Upper lobe of left lung (tissue), 6 donors: ENCODE measurements at regions not wholly inside any gene's neighbourhood (a gene's known extent, or its start where the extent isn't known, plus 50 kb on each side); places are given as distances from the start of the nearest gene placed in this dataset.

Experiments
- ATAC-seq, 2 donors: fragments of 200-7000 bp; cut with Tn5 transposase; one replicate each; pipeline ENCODE4 v1.9.1; 2022; ENCODE audit warnings: mild to moderate bottlenecking in 2 of 2, moderate library complexity in 2 of 2; ENCODE audit not compliant: low FRiP score in 2 of 2
- DNase-seq, 2 donors: peaks; one replicate each; pipeline ENCODE4 v3.0.0-alpha.2; 2019 to 2020
- H3K27ac ChIP-seq, 4 donors: fragments of 200-600 bp; sonication (generic); one replicate each; pipeline ENCODE4 v1.5.1; 2016 to 2019
- H3K27me3 ChIP-seq, 4 donors: fragments of 200-600 bp; sonication (generic); one replicate each; pipeline ENCODE4 v1.5.1; 2017 to 2019
- H3K36me3 ChIP-seq, 4 donors: fragments of 200-600 bp; sonication (generic); one replicate each; pipeline ENCODE4 v1.5.1; 2016 to 2019
- H3K4me1 ChIP-seq, 4 donors: fragments of 200-600 bp; sonication (generic); one replicate each; pipeline ENCODE4 v1.5.1; 2018 to 2019
- H3K4me3 ChIP-seq, 4 donors: fragments of 200-600 bp; sonication (generic); one replicate each; pipeline ENCODE4 v1.5.1; 2017 to 2019; ENCODE audit warnings: mild to moderate bottlenecking in 2 of 4, moderate library complexity in 1 of 4
- H3K9me3 ChIP-seq, 4 donors: fragments of 200-600 bp; sonication (generic); one replicate each; pipeline ENCODE4 v1.5.1; 2018 to 2019
- EP300 ChIP-seq, 4 donors: sonication (generic); formaldehyde crosslinking; IDR thresholded peaks; one replicate each; pipeline ENCODE4 v1.5.1; 2017; ENCODE audit warnings: antibody characterized with exemption in 4 of 4, control low read depth in 2 of 4
- POLR2A ChIP-seq, 4 donors: fragments of 450-650 bp; IDR thresholded peaks; one replicate each; pipeline ENCODE4 v1.5.1; 2016 to 2017; ENCODE audit warnings: antibody characterized with exemption in 4 of 4, mild to moderate bottlenecking in 2 of 4
- POLR2AphosphoS5 ChIP-seq, 2 donors: sonication (generic); formaldehyde crosslinking; IDR thresholded peaks; one replicate each; pipeline ENCODE4 v1.5.1; 2017; ENCODE audit warnings: antibody characterized with exemption in 2 of 2
- WGBS, 2 donors: methylation state at CpG; one replicate each; pipeline ENCODE4 v1.1.5; 2017 to 2018; 5-methylcytosine and 5-hydroxymethylcytosine counted together
- TF ChIP-seq, protein P1 (sequence below), 6 experiments: fragments of 450-650 bp in 4 of 6; fragments of 200-600 bp in 2 of 6; sonication (generic) in 2 of 6; IDR thresholded peaks; one replicate each; pipeline ENCODE4 v1.5.1; 2016 to 2019; ENCODE audit warnings: antibody characterized with exemption in 6 of 6
- donor health status: DM: no; HTN: no; CAD: no; lungs with moderate emphysema.
- donor health status: DM: no; HTN: yes; CAD: no; lungs with severe emphysema.

DNA sequence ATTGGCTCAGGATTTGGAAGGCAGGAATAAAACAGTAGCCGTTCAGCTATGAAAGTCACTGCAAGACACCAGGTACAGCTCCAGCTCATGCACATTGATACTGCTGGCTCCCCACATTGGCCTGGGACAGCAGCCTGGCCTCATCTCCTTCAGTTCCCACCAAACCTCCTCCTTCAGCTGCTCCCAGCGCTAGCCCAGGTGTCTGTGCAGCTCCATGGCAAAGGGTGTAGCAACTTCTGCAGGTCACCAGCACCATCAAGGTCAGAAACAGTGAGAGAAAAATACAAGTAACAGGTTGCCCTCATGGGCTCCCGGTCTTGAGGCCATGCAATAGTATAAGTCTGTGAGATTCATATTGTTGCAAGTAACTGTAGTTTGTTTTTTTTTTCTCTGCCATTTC, 216.7 kb upstream of the CTAGE1 start:
- H3K27me3 ChIP-seq = no peaks in the 10 kb centered on the region
- H3K4me1 ChIP-seq = no peaks in the 10 kb centered on the region
- no peak for ATAC-seq
- H3K36me3 ChIP-seq = no peaks in the 10 kb centered on the region
- H3K27ac ChIP-seq = no peak overlapping the region
- TF ChIP-seq, protein P1, sequence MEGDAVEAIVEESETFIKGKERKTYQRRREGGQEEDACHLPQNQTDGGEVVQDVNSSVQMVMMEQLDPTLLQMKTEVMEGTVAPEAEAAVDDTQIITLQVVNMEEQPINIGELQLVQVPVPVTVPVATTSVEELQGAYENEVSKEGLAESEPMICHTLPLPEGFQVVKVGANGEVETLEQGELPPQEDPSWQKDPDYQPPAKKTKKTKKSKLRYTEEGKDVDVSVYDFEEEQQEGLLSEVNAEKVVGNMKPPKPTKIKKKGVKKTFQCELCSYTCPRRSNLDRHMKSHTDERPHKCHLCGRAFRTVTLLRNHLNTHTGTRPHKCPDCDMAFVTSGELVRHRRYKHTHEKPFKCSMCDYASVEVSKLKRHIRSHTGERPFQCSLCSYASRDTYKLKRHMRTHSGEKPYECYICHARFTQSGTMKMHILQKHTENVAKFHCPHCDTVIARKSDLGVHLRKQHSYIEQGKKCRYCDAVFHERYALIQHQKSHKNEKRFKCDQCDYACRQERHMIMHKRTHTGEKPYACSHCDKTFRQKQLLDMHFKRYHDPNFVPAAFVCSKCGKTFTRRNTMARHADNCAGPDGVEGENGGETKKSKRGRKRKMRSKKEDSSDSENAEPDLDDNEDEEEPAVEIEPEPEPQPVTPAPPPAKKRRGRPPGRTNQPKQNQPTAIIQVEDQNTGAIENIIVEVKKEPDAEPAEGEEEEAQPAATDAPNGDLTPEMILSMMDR (IDR thresholded peaks at IDR 0.05) = no peak
- TF ChIP-seq EP300 (IDR thresholded peaks at IDR 0.05) (no peak), POLR2AphosphoS5 (IDR thresholded peaks at IDR 0.05) (no peak), POLR2A (IDR thresholded peaks at IDR 0.05) (no peak)
- H3K9me3 ChIP-seq = no peaks in the 10 kb centered on the region
- 82 to 91% methylated on average over 3 of the region's 3 CpGs for WGBS, 2 donors
- no peak for DNase-seq
- H3K4me3 ChIP-seq = no peak overlapping the region

DNA sequence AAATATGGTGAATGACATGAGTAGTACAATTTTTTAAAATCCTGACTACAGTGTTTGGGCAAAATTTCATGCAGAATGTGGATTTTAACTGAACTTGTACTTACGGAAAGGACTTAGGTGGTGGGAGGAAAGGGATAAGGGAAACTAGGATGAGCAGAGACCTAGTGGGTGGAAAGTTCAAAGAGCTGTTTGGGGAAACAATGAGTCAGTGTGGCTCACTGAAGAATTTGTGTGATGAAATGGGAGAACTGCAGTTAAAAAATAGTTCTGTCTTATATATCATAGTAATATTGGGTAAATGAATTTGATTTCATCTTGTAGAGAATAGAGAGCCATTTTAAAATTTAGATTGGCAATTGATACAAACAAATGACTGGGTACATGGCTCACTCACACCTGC, 220.1 kb upstream of the CTAGE1 start:
- Histone ChIP-seq H3K4me3 (no peak overlapping the region), H3K4me1 (no peaks in the 10 kb centered on the region), H3K36me3 (no peaks in the 10 kb centered on the region), H3K27ac (no peak overlapping the region), H3K9me3 (no peaks in the 10 kb centered on the region), H3K27me3 (no peaks in the 10 kb centered on the region)
- 81 to 97% methylated on average over 1 of the region's 1 CpG for WGBS, 2 donors
- DNase-seq = no peak
- peak in 1 of 2 donors; percentile 39 for ATAC-seq
- no peak for TF ChIP-seq POLR2AphosphoS5 (IDR thresholded peaks at IDR 0.05)
- TF ChIP-seq, protein P1 (IDR thresholded peaks at IDR 0.05) = no peak
- TF ChIP-seq POLR2A (IDR thresholded peaks at IDR 0.05) = no peak
- TF ChIP-seq EP300 (IDR thresholded peaks at IDR 0.05) = no peak

DNA sequence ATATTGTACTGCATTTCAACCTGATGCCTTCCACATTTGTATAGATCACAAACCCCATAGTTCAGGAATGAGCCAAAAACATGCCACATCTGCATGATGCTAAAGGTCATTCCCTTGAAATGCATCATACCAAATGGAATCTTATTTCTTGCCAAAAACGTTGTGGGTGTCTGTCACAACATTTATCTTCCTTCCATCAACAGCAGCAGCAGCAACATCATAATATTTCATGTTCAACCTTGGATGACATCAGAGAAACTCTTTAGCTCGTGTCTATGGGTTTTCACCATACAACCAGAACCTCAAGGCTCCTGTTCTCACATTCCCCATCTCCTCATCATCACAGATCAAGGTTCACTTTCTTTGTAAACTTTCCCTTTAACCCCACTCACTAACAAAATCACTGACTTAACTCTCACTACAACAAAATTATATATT, 221.3 kb upstream of the CTAGE1 start:
- TF ChIP-seq POLR2AphosphoS5 (IDR thresholded peaks at IDR 0.05) (no peak), EP300 (IDR thresholded peaks at IDR 0.05) (no peak)
- TF ChIP-seq, protein P1 (IDR thresholded peaks at IDR 0.05) = no peak
- no peak overlapping the region for H3K4me3 ChIP-seq
- WGBS, 2 donors = 36 to 50% methylated on average over 2 of the region's 2 CpGs
- no peaks in the 10 kb centered on the region for H3K36me3 ChIP-seq
- H3K9me3 ChIP-seq = no peaks in the 10 kb centered on the region
- no peaks in the 10 kb centered on the region for H3K4me1 ChIP-seq
- H3K27me3 ChIP-seq = no peaks in the 10 kb centered on the region
- ATAC-seq (no peak), DNase-seq (no peak)
- H3K27ac ChIP-seq = no peak overlapping the region

DNA sequence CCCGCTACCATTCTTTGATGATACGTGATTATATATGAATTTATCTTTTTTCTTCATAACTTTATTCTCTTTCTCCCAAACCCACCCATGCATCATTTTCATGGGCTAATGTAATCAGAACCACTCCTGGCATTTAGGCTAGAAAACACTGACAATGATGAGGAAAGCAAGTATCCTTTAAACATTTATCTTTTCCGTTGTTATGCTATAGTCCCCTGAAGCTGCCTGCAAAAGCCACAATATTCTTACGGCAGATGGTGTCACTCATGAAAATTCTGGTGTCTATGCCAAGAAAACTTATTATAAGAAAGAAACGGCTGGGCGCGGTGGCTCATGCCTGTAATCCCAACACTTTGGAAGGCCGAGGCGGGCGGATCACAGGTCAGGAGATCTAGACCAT, 221.8 kb upstream of the CTAGE1 start:
- Histone ChIP-seq H3K27me3 (no peaks in the 10 kb centered on the region), H3K4me3 (no peak overlapping the region), H3K27ac (no peak overlapping the region), H3K9me3 (no peaks in the 10 kb centered on the region), H3K4me1 (no peaks in the 10 kb centered on the region), H3K36me3 (no peaks in the 10 kb centered on the region)
- no peak for DNase-seq
- 82 to 83% methylated on average over 10 of the region's 10 CpGs for WGBS, 2 donors
- no peak for ATAC-seq
- TF ChIP-seq POLR2AphosphoS5 (IDR thresholded peaks at IDR 0.05) (no peak), EP300 (IDR thresholded peaks at IDR 0.05) (no peak), POLR2A (IDR thresholded peaks at IDR 0.05) (no peak)
- TF ChIP-seq, protein P1 (IDR thresholded peaks at IDR 0.05) = no peak

DNA sequence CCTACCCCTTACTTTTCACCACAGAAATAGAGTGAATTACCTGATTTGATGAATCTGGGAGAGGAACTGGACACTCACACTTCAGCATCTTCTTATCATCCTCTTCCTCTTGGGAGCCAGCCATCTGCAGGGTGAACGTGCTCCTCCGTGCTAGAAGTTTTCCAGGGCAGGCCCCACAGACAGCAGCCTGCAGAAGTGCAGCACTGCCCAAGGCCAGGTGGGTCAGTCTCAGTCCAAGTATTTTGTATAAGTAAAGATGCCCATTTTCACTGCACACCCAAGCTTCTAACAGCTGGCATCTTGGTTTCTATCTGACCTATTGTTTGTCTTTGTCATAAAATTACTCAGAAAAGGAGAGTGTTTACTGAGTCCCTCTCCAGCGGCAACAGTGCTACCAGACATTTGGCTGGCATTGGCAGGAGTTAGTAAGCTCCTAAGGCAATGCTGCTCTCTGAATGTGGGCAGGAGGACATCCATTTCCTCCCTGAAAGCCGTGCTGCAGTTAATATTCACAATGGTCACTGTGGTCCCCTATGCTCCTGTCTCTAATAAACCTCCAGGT, 222.6 kb upstream of the CTAGE1 start:
- 71 to 75% methylated on average over 3 to 4 of the region's 4 CpGs for WGBS, 2 donors
- Histone ChIP-seq H3K27me3 (no peaks in the 10 kb centered on the region), H3K4me3 (no peak overlapping the region), H3K4me1 (no peaks in the 10 kb centered on the region), H3K9me3 (no peaks in the 10 kb centered on the region), H3K36me3 (no peaks in the 10 kb centered on the region), H3K27ac (no peak overlapping the region)
- TF ChIP-seq EP300 (IDR thresholded peaks at IDR 0.05) (no peak), POLR2A (IDR thresholded peaks at IDR 0.05) (no peak), POLR2AphosphoS5 (IDR thresholded peaks at IDR 0.05) (no peak)
- TF ChIP-seq, protein P1 (IDR thresholded peaks at IDR 0.05) = no peak
- no peak for ATAC-seq
- no peak for DNase-seq
